HG03469 (cell line): ENCODE measurements at regions not wholly inside any gene's neighbourhood (a gene's known extent, or its start where the extent isn't known, plus 50 kb on each side); places are given as distances from the start of the nearest gene placed in this dataset.
"Not testable (repeated sequence)": the region's sequence is repeated elsewhere in the genome, so short reads cannot be mapped to it uniquely, and the experiment has no call there.

ENCODE experiments used
- ATAC-seq: cut with Tn5 transposase; IDR thresholded peaks from one replicate; pipeline ENCODE4 v1.9.1; 2021; ENCODE audit warnings: mild to moderate bottlenecking, moderate library complexity, moderate number of reproducible peaks; ENCODE audit not compliant: unreplicated experiment

DNA sequence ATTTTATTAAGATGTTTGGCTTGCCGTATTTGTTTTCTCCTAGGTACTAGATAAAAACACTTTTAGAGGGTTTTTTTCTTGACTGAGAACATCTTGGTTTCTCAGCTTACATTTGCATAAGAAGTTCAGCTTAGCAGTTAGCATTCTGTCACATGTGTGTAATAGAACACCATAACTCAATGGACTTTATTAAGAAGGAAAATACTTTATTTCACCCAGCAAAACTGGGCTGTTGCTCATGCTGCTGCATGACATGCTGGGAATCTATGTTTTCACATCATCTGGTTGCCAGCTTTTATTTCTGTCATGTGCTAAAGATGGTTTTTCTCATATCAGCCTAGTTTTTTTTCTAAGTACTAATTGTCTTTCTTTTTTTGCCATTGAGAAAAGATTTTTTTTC lies 144.6 kb downstream of the UTRN start:
- ATAC-seq: no peak

DNA sequence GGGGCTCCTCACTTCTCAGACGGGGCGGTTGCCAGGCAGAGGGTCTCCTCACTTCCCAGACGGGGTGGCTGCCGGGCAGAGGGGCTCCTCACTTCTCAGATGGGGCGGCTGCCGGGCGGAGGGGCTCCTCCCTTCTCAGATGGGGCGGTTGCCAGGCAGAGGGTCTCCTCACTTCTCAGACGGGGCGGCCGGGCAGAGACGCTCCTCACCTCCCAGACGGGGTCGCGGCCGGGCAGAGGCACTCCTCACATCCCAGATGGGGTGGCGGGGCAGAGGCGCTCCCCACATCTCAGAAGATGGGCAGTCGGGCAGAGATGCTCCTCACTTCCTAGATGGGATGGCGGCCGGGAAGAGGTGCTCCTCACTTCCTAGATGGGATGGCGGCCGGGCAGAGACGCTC lies 148.3 kb downstream of the UTRN start:
- not testable (repeated sequence) for ATAC-seq

DNA sequence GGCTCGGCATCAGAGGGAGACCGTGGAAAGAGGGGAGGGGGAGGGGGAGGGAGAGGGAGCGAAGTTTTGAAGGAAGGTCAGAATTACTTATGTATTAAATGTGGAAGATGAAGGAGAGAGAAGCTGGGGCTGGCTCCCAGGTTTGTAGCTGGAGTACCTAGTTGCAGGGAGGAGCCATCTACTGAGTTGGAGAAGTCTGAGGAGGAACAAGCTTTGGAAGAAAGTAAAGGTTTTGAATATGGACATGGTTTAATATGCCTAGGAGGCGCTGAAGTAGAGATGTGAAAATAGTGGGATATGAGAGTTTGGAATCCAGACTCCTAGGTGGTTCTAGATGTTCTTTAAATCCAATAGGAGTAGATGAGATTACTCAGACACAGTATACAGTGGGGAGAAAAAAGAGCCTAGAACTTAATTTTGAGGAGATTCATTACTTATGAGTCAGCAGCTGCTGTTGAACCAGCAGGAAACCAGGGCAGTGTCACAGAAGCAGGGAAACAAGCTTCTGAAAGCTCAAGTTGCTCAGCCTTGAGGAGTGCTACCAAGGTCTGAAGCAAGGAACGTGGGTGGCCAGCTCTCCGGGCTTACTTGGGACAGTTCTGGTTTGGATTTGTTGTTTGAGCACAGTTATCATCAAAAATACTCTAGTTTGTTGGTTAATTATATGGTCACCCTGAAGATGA lies 149.3 kb downstream of the UTRN start:
- ATAC-seq: no peak

DNA sequence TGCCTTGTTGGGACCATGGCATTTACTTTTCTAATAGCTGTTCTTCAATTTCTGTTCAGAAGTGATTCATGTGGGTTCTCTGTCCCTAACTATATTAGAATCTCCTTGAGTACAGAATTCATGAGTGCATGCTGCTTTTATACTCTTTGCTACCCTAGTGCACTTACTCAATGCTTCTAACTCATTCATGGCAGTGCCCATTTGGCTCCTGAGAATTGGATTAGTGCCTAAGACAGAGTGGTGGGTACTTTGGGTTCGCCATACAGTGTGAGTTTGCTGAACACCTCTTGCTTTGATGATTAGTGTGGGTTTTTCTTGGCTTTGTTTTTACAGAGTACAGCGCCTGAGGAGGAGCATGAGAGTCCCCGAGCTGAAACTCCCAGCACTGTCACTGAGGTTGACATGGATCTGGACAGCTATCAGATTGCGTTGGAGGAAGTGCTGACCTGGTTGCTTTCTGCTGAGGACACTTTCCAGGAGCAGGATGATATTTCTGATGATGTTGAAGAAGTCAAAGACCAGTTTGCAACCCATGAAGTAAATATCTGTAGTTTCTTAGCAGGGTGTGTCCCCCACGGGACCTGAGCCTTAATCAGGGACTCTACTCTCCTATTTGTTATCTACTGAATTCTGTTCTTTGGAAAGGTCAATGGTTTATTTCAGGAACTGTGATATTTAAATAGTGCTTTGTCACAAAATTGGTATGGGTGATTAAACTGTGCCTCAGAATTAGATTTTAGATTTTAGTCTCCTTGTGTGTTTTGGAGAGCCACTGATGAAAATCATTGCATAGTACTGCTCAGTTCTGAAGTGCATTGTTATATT lies 150.7 kb downstream of the UTRN start:
- no peak for ATAC-seq

DNA sequence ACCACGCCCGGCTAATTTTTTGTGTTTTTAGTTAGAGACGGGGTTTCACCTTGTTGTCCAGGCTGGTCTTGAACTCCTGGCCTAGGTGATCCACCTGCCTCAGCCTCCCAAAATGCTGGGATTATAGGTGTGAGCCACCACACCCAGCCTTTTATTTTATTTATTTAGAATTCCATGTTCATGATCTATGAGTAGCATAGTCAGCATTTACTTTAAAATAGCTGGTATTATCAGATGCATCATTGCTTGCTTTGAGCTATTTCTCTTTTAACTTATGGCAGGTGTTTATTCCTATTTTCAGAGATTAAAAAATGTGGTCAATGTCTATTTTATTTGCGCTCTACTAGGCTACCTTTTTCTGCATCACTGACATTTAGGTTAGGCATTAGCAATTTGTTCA lies 152.0 kb downstream of the UTRN start:
- no peak for ATAC-seq

DNA sequence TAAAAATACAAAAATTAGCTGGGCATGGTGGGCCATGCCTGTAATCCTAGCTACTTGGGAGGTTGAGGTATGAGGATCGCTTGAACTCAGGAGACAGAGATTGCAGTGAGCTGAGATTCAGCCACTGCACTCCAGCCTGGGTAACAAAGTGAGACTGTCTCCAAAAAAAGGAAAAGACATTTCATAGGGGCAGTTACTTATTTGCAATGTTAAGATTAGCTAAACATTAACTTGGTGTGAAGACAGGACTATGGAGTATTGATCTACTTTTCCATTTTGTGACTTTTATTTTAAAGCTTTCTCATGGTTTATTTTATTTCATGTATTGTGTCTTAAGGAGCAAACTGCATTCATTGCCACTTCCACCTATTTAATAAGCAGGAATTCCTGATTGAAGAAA lies 153.0 kb downstream of the UTRN start:
- no peak for ATAC-seq

DNA sequence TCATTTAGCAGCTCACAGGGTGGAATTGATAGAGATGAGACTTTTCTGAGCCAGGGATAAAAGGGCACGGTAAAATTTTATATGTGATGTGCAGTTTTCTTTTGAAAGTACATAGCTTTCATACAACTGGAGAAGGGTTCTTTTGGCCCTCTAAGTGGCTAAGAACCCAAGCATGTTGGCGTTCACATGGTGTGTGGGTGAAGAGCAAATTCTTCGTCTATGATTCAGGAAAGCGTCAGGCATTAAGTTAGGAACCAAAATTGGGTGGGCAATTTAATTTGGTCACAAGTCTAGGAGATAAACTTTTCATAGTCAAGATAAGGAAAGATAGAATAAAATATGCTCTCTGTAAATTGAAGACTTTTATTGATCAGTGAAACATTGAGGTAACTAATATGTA lies 153.9 kb downstream of the UTRN start:
- ATAC-seq: no peak

DNA sequence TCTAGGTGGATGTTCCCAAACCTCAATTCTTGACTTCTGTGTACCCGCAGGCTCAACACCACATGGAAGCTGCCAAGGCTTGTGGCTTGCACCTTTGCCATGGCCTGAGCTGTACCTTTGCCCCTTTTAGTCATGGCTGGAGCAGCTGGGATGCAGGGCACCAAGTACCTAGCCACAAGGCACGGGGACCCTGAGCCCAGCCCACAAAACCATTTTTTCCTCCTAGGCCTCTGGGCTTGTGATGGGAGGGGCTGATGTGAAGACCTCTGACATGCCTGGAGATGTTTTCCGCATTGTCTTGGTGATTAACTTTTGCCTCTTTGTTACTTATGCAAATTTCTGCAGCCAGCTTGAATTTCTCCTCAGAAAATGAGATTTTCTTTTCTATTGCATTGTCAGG lies 156.7 kb downstream of the UTRN start:
- not testable (repeated sequence) for ATAC-seq

DNA sequence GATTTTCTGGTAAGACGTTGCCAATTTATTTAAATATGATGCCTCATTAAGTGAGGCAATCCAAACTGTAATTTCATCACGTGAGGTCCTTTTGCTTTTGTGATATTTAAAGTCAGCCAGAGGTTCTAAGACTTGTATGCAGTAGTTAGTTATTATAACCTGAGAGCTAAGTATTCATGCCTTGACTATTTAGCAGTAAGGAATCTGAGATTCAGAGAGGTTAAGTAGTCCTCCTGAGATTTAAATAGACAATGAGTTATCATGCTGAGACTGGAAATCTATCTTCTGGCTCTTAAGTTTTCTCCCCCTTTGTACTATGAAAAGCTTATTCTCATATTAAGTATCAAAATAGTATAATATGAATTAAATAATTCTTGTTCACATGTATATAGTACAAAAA lies 158.0 kb downstream of the UTRN start:
- no peak for ATAC-seq

DNA sequence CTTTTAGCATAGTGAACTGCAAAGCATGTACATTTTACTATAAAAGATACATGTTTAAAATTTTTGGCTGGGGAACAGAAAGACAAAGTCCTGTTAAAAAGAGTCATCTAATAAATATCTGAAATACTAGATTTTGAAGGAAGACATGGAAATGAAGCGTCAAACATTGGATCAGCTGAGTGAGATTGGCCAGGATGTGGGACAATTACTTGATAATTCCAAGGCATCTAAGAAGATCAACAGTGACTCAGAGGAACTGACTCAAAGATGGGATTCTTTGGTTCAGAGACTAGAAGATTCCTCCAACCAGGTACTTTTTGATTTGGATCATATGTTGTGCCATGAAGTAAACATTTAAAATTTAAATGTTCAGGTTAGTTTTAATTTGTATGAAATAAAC lies 162.3 kb downstream of the UTRN start:
- no peak for ATAC-seq

DNA sequence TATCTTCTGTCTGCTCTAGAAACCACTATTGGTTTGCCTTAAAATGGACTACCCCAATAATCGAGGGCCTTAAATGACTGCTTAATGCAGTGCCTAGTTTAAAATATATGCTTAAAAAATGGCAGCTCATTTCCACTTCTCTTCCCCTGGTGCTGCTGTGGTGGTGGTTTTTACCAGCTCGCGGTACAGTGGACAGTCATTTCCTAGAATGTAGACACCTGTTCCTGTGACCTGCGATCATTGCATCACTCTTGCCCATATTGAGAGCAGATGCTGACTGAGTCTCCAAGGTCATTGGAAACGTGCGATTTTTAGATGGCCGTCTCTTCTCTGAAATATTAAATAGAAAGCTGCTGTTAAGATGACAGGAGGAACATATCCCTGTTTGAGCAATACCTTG lies 164.1 kb downstream of the UTRN start:
- no peak for ATAC-seq

DNA sequence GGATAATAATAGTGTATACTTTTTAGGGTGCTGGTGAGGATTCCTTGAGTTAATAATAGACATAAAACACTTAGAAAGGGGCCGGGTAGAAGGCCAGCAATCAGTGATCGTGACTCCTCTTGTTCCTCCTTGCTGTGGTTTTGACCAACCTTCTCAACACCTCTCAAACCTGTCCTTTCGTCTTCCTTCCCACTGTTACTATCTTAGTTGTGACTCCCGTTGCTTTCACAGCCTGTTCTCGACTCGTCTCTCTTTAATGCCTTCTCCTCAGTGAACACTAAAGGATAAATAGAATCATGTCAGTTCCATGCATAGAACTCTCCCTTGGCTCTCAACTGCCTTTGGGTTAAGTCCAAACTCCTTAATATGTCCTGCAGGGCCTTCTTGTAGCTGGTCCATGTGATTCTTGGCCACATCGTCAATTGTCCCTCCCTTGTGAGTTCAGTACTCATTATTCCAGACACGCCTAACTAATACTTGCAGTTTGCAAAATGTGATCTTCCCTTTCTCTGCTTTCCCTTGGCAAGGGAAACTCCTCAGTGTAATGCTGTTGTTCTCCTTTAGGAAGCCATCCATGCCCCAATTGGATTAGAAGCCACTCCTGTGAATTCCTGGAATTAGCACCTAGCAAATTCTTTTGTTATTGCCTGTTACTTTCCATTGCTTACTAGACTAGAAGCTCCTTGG lies 164.9 kb downstream of the UTRN start:
- ATAC-seq: no peak

DNA sequence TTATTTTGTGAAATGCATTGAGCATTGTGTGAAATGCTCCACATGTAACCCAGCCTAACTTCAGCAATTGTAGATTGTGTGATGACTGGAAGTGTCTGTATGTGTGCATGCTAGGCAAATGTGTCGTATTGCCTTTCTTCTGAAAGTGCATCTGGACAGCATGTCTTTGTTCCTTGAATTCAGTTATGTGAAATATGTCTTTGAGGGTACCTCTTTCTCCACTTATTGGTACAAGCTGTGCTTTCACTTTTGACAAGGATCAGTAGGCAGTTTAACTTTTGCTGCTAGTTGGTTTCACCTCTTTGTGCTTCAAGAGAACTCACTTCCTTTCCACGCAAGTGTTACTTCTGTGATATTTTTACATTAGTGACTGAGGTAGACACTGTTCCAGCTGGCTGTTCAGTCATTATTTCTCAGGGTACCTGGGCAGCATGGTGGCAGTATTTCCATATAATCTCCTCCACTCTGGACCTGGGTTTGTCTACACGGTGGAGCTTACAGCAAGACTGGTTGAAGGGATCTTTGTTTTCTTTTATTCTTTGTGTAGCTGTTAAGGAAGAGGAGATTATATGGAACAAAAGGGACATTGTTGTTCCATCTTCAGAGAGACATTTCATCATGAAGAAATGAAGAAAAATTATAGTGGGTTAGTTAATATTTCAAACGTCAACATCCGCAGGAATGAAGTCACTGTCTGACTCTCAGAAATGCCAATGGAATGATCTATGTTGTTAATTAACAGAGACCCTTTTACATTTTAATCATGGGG lies 175.4 kb downstream of the UTRN start:
- ATAC-seq: peak; percentile 81

DNA sequence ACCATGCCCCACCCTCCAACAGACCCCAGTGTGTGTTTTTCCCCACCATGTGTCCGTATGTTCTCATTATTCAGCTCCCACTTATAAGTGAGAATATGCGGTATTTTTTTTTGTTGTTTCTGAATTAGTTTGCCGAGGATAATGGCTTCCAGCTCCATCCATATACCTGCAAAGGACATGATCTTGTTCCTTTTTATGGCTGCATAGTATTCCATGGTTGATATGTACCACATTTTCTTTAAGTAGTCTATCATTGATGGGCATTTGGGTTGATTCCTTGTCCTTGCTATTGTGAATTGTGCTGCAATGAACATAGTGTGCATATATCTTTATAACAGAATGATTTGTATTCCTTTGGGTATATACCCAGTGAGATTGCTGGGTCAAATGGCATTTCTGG lies 176.9 kb downstream of the UTRN start:
- no peak for ATAC-seq

DNA sequence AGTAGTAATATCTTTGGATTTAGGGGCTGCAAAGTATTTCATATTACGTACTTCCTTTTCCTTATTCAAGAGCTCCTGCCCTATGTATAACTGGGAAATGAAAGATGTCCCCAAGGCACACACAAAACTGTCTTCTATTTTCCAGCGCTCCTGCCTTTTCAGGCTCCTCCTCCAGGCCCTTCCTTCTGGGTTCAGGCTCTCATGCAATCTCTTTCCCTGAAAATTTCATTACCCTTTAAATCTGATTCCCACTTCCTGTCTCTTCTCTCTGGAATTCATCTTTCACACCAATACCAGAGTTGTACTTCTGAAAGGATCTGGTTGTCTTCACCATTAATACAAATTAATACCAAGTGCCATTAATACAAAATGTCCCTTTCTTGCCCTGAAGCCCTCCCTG lies 181.6 kb downstream of the UTRN start:
- ATAC-seq: no peak

DNA sequence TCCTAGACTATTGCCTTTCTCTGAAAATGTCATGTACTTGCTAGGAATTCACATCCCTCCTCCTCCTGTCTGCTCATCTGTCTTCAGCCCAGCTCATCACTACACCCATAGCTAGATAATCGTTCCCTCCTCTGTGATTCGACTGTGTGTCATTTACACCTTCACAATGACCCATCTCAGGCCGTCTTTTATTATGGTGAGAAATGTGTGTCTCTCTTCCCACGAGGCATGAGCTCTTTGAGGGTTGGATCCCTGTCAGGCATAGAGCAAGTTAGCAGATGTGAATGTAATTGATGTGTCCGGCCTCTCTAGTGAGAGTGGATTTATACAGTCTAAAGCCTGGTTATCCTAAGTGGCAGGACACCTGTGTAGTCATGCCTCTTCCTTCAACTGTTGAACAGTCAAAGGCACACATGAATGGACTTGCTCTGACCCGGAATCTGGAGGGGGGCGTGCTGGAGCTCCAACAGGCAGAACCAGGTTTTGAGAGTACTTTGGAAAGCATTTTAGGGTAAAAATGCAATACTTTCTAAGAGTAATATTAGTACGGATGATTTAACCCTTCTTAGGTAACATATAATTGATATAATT lies 182.1 kb downstream of the UTRN start:
- no peak for ATAC-seq

DNA sequence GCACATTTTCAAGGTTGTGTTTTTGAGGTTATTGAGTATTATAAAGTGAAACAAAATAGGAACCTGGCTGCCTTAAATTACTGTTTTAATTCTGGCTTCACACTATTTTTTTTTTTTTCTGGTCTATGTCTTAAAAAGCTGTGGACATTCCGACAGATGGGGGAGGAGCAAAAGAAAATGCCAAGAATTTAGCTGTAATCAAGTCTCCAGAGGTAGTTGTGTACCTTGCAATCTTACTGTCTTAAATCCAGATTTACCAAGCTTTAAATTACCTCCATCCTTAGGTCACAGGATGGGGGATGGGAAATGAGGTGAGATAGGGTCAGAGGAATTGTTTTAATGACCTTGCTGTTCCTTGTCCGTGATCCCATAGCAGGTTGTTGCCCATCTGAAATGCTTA lies 182.8 kb downstream of the UTRN start:
- ATAC-seq: no peak

DNA sequence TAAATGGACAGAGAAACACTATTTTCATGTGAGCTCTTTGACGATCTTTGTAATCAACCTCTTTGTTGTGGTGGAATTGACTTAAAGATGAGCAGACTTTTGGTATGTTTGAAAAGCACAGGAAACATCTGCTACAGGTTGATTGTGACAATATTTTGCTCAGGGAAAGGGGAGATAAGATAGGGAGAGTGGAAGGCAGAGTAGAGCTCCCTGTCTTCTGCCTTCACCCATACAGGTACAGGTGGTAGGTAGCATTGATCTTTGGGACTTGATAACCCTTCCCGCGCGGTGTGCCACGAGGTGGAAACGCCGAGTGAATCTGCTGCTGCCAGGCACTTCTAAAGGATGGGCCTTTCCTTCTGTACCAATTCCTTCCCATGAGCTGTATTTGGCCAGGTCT lies 183.6 kb downstream of the UTRN start:
- no peak for ATAC-seq

DNA sequence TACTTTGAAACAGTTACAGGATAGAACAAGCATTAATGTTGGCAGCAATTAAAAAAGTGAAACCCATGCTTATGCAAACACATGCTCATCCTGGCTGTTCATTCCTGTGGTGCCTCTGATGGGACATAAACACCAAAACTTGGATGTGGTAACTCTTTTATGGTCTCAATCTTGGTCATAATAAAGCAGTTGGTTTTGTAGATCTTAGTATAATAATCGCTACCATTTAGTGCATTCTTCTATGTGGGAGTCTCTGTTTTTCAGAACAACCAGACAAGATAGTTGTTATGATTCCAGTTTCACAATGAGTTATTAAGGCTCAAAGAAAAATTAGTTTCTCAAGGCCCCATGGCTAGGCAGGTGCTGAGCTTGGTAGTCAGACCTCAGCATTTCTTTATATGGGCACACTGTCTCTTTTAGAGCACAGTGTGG lies 184.0 kb downstream of the UTRN start:
- ATAC-seq: peak; percentile 74

DNA sequence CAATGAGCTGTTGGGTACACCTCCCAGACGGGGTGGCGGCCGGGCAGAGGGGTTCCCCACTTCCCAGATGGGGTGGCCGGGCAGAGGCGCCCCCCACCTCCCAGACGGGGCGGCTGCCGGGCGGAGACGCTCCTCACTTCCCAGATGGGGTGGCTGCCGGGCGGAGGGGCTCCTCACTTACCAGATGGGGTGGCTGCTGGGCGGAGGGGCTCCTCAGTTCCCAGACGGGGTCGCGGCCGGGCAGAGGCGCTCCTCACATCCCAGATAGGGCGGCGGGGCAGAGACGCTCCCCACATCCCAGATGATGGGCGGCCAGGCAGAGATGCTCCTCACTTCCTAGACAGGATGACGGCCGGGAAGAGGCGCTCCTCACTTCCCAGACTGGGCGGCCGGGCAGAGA lies 185.1 kb downstream of the UTRN start:
- ATAC-seq: not testable (repeated sequence)

DNA sequence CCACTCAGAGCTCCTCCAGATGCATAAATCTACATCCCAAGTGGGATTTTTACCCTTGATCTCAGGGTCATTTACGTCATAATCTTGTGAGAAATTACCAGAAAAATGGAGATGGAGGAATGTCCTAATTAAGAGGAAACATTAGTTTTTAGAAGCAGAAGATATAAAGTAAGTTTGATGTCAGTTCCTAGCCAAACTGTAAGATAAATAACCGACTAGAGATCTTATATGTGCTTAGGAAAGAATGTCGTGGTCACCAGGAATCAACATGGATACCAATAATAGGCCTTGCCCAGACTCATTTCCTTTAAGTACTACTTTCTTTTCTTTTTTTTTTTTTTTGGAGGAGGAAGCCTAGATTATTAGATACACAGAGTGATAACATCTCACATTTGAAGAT lies 186.9 kb downstream of the UTRN start:
- ATAC-seq: no peak
